ENCODE measurements at regions not wholly inside any gene's neighbourhood (a gene's known extent, or its start where the extent isn't known, plus 50 kb on each side); places are given as distances from the start of the nearest gene placed in this dataset.
A peak's percentile ranks its signal among the peaks of the same experiment; 100 is the strongest.

GRCh38 chr6:128630213-128630612, 109.8 kb upstream of the PTPRK start:
- Histone ChIP-seq H3K79me2 (ENCODE audit: low read length) (no peaks in the 10 kb centered on the region), H3K9ac (ENCODE audit: low read length) (no peak overlapping the region), H4K20me1 (ENCODE audit: insufficient read depth, low read length) (no peaks in the 10 kb centered on the region), H3K9me3 (replicated peaks; ENCODE audit: insufficient read depth, low read length) (no peaks in the 10 kb centered on the region), H3K4me3 (ENCODE audit: low read length) (no peak overlapping the region), H3K27me3 (replicated peaks; ENCODE audit: insufficient read depth, low read length) (no peaks in the 10 kb centered on the region), H3K36me3 (replicated peaks; ENCODE audit: insufficient read depth, low read length) (no peaks in the 10 kb centered on the region), H3K4me1 (ENCODE audit: low read length) (no peaks in the 10 kb centered on the region), H2AFZ (ENCODE audit: low read length) (no peak overlapping the region), H3K9me2 (replicated peaks; ENCODE audit: insufficient read depth, low read length) (no peaks in the 10 kb centered on the region), H3F3A (ENCODE audit: insufficient read depth, low read length) (no peaks in the 10 kb centered on the region), H3K4me2 (ENCODE audit: low read depth, low read length) (no peak overlapping the region), H3K27ac (ENCODE audit: low read length) (no peak overlapping the region)
- peak; percentile 42 for DNase-seq
- TF ChIP-seq CTCF (IDR thresholded peaks at IDR 0.05; ENCODE audit: low read length) (no peak), EZH2 (optimal IDR thresholded peaks at IDR 0.05; ENCODE audit: low read depth, low read length) (no peak), EZH2phosphoT487 (IDR thresholded peaks at IDR 0.05; ENCODE audit: low read length) (no peak)

GRCh38 chr6:128617285-128617684, 96.9 kb upstream of the PTPRK start:
- no peak for DNase-seq
- Histone ChIP-seq H3K9me3 (replicated peaks; ENCODE audit: insufficient read depth, low read length) (no peaks in the 10 kb centered on the region), H3K79me2 (ENCODE audit: low read length) (no peaks in the 10 kb centered on the region), H3K27me3 (replicated peaks; ENCODE audit: insufficient read depth, low read length) (no peaks in the 10 kb centered on the region), H3K4me3 (ENCODE audit: low read length) (no peak overlapping the region), H3K4me2 (ENCODE audit: low read depth, low read length) (no peak overlapping the region), H4K20me1 (ENCODE audit: insufficient read depth, low read length) (no peaks in the 10 kb centered on the region), H3K36me3 (replicated peaks; ENCODE audit: insufficient read depth, low read length) (no peaks in the 10 kb centered on the region), H3F3A (ENCODE audit: insufficient read depth, low read length) (no peaks in the 10 kb centered on the region), H3K4me1 (ENCODE audit: low read length) (no peaks in the 10 kb centered on the region), H3K27ac (ENCODE audit: low read length) (no peak overlapping the region), H3K9ac (ENCODE audit: low read length) (no peak overlapping the region), H3K9me2 (replicated peaks; ENCODE audit: insufficient read depth, low read length) (no peaks in the 10 kb centered on the region), H2AFZ (ENCODE audit: low read length) (no peak overlapping the region)
- TF ChIP-seq EZH2 (optimal IDR thresholded peaks at IDR 0.05; ENCODE audit: low read depth, low read length) = no peak
- TF ChIP-seq CTCF (IDR thresholded peaks at IDR 0.05; ENCODE audit: low read length) = no peak
- no peak for TF ChIP-seq EZH2phosphoT487 (IDR thresholded peaks at IDR 0.05; ENCODE audit: low read length)

GRCh38 chr6:128616342-128616741, 95.9 kb upstream of the PTPRK start:
- Histone ChIP-seq H3K4me3 (ENCODE audit: low read length) (no peak overlapping the region), H3K4me2 (ENCODE audit: low read depth, low read length) (no peak overlapping the region), H3K27me3 (replicated peaks; ENCODE audit: insufficient read depth, low read length) (no peaks in the 10 kb centered on the region), H3F3A (ENCODE audit: insufficient read depth, low read length) (no peaks in the 10 kb centered on the region), H3K79me2 (ENCODE audit: low read length) (no peaks in the 10 kb centered on the region), H3K4me1 (ENCODE audit: low read length) (no peaks in the 10 kb centered on the region), H3K9me3 (replicated peaks; ENCODE audit: insufficient read depth, low read length) (no peaks in the 10 kb centered on the region), H3K9ac (ENCODE audit: low read length) (no peak overlapping the region), H4K20me1 (ENCODE audit: insufficient read depth, low read length) (no peaks in the 10 kb centered on the region), H3K36me3 (replicated peaks; ENCODE audit: insufficient read depth, low read length) (no peaks in the 10 kb centered on the region), H3K27ac (ENCODE audit: low read length) (no peak overlapping the region), H2AFZ (ENCODE audit: low read length) (no peak overlapping the region), H3K9me2 (replicated peaks; ENCODE audit: insufficient read depth, low read length) (no peaks in the 10 kb centered on the region)
- no peak for DNase-seq
- TF ChIP-seq EZH2 (optimal IDR thresholded peaks at IDR 0.05; ENCODE audit: low read depth, low read length) = no peak
- no peak for TF ChIP-seq EZH2phosphoT487 (IDR thresholded peaks at IDR 0.05; ENCODE audit: low read length)
- TF ChIP-seq CTCF (IDR thresholded peaks at IDR 0.05; ENCODE audit: low read length) = no peak

Measured in MM.1S (cell line).